ENCODE measurements at regions not wholly inside any gene's neighbourhood (a gene's known extent, or its start where the extent isn't known, plus 50 kb on each side); places are given as distances from the start of the nearest gene placed in this dataset.

- no peak for TF ChIP-seq CTCF (conservative IDR thresholded peaks at IDR 0.05; ENCODE audit: low read depth)
- CTCF ChIA-PET, result no interaction called here
- H3K27ac ChIP-seq, result no peak overlapping the region
- DNase-seq (ENCODE audit: low spot score), result no peak
- POLR2A ChIA-PET (ENCODE audit: low non-redundant PET), result no interaction called here
Measured at GRCh38 chr7:137081321-137082093, 213.1 kb downstream of the CHRM2 start.

GRCh38 chr7:137080516-137081203 is 212.2 kb downstream of the CHRM2 start:
- POLR2A ChIA-PET (ENCODE audit: low non-redundant PET), result no interaction called here
- DNase-seq (ENCODE audit: low spot score), result no peak
- H3K27ac ChIP-seq, result no peak overlapping the region
- CTCF ChIA-PET, result no interaction called here
- TF ChIP-seq CTCF (conservative IDR thresholded peaks at IDR 0.05; ENCODE audit: low read depth), result no peak

- H3K27ac ChIP-seq, result no peak overlapping the region
- TF ChIP-seq CTCF (conservative IDR thresholded peaks at IDR 0.05; ENCODE audit: low read depth), result no peak
- DNase-seq (ENCODE audit: low spot score), result no peak
- ChIA-PET POLR2A (ENCODE audit: low non-redundant PET) (no interaction called here), CTCF (no interaction called here)
Measured at GRCh38 chr7:137078781-137079180, 210.3 kb downstream of the CHRM2 start.

GRCh38 chr7:137074391-137075030 is 206.1 kb downstream of the CHRM2 start:
- H3K27ac ChIP-seq, result no peak overlapping the region

GRCh38 chr7:137073571-137074325 is 205.3 kb downstream of the CHRM2 start:
- TF ChIP-seq CTCF (conservative IDR thresholded peaks at IDR 0.05; ENCODE audit: low read depth), result no peak
- no peak overlapping the region for H3K27ac ChIP-seq
- POLR2A ChIA-PET (ENCODE audit: low non-redundant PET), result no interaction called here
- DNase-seq (ENCODE audit: low spot score), result no peak
- CTCF ChIA-PET, result no interaction called here

More at GRCh38 chr7:137074391-137075030, 206.1 kb downstream of the CHRM2 start:
- no peak for DNase-seq (ENCODE audit: low spot score)
- ChIA-PET POLR2A (ENCODE audit: low non-redundant PET) (no interaction called here), CTCF (interaction anchor here (0.5 kb wide), 1 partner anchor 380 kb away, joined by 3 read pairs; no protein-coding TSS in a partner anchor)
- no peak for TF ChIP-seq CTCF (conservative IDR thresholded peaks at IDR 0.05; ENCODE audit: low read depth)
